Large intestine (tissue), 3 donors: ENCODE measurements at regions not wholly inside any gene's neighbourhood (a gene's known extent, or its start where the extent isn't known, plus 50 kb on each side); places are given as distances from the start of the nearest gene placed in this dataset.

Experiments
- DNase-seq, 2 donors: peaks; one replicate each; pipeline versions ENCODE4 v3.0.0 to v3.0.0-alpha.2; 2013
- H3K27ac ChIP-seq: one replicate; pipeline ENCODE4 v1.5.1; 2013; ENCODE audit warnings: low read length
- H3K27me3 ChIP-seq: 2 replicates; pipeline ENCODE4 v1.6.1; 2013; ENCODE audit warnings: low read length; ENCODE audit not compliant: control insufficient read depth, insufficient read depth
- H3K36me3 ChIP-seq: 2 replicates; pipeline ENCODE4 v1.6.1; 2013; ENCODE audit warnings: low read length; ENCODE audit not compliant: control insufficient read depth, insufficient read depth
- H3K4me1 ChIP-seq: one replicate; pipeline ENCODE4 v1.6.1; 2013; ENCODE audit warnings: low read length; ENCODE audit not compliant: control insufficient read depth, insufficient read depth
- H3K4me3 ChIP-seq: one replicate; pipeline ENCODE4 v1.5.1; 2013; ENCODE audit warnings: low read length
- H3K9me3 ChIP-seq: one replicate; pipeline ENCODE4 v1.6.1; 2013; ENCODE audit warnings: mild to moderate bottlenecking, low read depth, low read length, moderate library complexity; ENCODE audit not compliant: control insufficient read depth
- WGBS: methylation state at CpG from one replicate; pipeline ENCODE4 v1.1.5; 2013; ENCODE audit warnings: low lambda C conversion rate; ENCODE audit not compliant: insufficient coverage; 5-methylcytosine and 5-hydroxymethylcytosine counted together

DNA sequence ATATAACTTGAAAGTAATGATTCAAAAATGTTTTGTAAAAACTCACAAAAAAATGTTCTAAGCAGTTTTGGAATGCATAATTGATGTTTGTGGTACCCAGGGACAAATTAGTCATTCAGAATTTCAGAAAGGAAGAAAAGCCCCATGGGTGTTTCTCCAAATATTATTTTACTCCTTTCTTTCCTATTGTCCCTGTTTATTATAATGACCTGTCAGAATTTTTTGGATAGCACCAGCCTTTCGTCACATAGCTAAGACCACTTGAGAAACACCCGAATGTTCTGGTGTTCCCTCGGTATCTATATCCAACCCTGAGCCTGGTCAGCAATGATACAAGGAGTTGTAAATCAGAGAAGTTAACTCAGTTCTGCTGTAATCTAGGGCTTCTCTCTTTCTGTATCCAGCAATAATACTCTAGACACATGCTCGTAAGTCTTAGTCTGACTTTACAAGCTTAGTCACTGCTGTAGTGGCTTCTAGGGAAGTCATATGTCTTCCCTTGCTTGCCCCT is 64.8 kb upstream of the MEOX2 start:
- no peak overlapping the region for H3K4me3 ChIP-seq
- H3K36me3 ChIP-seq = no peaks in the 10 kb centered on the region
- DNase-seq = no peak
- WGBS = no CpG with 5 or more reads among the region's 4 CpGs
- no peaks in the 10 kb centered on the region for H3K4me1 ChIP-seq
- no peaks in the 10 kb centered on the region for H3K27me3 ChIP-seq
- H3K9me3 ChIP-seq = no peaks in the 10 kb centered on the region
- no peak overlapping the region for H3K27ac ChIP-seq

DNA sequence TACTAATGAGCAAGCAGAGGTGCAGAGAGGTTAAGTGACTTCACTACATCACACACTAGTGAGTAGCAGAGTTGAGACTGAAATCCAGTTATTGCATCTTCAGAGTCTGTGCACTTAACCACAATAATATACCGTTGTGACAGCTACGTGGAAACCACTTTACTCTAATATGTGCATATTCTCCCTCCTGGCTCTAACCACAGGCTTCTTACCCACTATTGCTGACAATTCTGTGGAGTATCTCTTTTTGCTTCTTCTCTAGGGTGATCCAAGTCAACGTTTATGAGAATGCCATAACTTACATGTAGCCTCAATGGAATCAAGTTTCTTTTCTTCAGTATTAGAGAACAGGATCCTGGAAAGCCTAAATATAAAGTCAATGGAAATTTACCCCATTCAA is 64.2 kb upstream of the MEOX2 start:
- Histone ChIP-seq H3K4me1 (no peaks in the 10 kb centered on the region), H3K9me3 (no peaks in the 10 kb centered on the region), H3K36me3 (no peaks in the 10 kb centered on the region), H3K4me3 (no peak overlapping the region), H3K27ac (no peak overlapping the region), H3K27me3 (no peaks in the 10 kb centered on the region)
- no peak for DNase-seq
- WGBS = no CpG with 5 or more reads among the region's 3 CpGs

DNA sequence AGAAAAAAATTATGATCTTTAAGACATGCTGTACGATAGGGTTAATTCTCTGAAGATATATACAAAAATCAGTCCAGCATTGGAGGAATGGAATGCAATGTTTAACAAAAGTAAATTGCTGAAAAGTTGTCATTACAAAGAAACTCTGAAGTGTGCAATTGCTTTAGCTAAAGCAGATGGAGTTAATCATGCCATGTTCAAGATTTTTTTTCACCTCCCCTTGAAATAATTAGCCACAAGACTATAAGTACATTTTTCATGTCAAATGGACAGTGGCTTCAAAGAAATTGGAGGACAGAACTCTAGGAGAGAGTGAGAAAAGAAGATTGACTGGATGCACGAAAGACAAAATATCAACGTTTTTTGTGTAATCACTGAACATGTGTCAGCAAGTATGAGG is 63.1 kb upstream of the MEOX2 start:
- no peak for DNase-seq
- no peak overlapping the region for H3K4me3 ChIP-seq
- H3K9me3 ChIP-seq = no peaks in the 10 kb centered on the region
- no peak overlapping the region for H3K27ac ChIP-seq
- WGBS = 67% methylated on average over 1 of the region's 3 CpGs
- no peaks in the 10 kb centered on the region for H3K27me3 ChIP-seq
- no peaks in the 10 kb centered on the region for H3K4me1 ChIP-seq
- H3K36me3 ChIP-seq = no peaks in the 10 kb centered on the region

DNA sequence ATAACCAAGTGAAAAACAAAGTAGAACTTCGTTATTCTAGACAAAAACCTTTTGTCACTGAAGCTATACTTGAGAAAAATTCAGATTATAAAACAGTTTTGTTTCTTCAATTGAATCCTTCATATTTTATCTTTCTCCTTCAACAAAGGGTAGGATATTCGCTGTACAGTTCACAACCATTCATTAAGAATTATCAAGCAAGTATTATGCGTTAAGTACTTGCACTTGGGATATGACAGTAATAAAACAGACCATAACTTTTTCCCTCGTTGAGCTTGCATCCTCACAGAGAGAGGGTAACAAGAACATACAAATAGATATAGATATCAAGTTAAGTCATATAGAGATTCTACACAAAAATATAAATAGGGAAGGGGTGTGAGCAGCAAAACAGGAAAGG is 61.2 kb upstream of the MEOX2 start:
- H3K27ac ChIP-seq = no peak overlapping the region
- 100% methylated on average over 1 of the region's 4 CpGs for WGBS

DNA sequence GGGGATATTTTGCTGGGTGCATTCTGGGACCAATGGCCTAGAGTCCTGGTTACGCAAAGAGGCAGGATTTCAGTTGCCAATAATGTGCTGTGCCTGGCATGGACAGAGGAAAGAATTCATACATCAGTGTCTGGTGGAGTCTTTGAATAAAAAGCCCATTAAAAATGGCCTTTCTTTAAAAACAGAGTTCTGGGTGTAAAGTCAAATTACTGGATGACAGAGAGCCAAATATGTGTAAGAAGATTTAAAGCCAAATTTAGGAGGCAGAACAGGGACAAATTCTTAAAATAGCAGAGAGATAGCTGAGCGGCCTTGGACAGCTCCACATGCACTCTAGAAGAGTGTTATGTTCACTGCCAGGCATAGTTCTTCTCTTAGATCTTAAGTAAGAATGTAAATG is 60.8 kb upstream of the MEOX2 start:
- no peaks in the 10 kb centered on the region for H3K36me3 ChIP-seq
- no peaks in the 10 kb centered on the region for H3K4me1 ChIP-seq
- H3K27ac ChIP-seq = no peak overlapping the region
- no peaks in the 10 kb centered on the region for H3K27me3 ChIP-seq
- WGBS = 80% methylated on average over 1 of the region's 2 CpGs
- no peaks in the 10 kb centered on the region for H3K9me3 ChIP-seq
- H3K4me3 ChIP-seq = no peak overlapping the region
- no peak for DNase-seq

More for the DNA sequence above, 61.2 kb upstream of the MEOX2 start:
- H3K9me3 ChIP-seq = no peaks in the 10 kb centered on the region
- no peak overlapping the region for H3K4me3 ChIP-seq
- H3K36me3 ChIP-seq = no peaks in the 10 kb centered on the region
- no peak for DNase-seq
- no peaks in the 10 kb centered on the region for H3K4me1 ChIP-seq
- H3K27me3 ChIP-seq = no peaks in the 10 kb centered on the region

DNA sequence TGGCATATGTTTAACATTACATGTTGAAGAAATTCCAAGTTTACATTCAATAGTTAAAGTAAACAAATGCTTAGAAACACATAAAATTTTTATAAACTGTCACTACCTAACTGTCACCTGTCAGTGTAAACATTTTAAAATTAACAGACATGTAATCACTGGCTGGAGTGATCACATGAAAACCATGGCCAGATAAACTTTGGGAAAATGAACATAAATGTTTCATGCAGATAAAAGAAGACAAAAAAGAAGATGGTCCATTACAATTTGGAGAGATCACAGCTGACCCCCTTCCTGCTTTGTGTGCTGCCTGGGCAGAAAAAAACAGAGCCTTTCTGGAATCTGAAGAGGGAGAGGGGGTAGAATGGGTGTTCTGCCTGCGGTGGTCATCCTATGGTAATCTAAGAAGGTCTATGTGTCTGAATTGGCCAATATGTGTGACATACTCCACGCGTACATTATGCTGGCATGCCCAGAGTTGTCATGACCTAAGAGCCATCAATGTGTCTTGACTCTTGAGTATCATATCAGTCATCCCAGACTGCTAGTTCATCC is 57.5 kb upstream of the MEOX2 start:
- Histone ChIP-seq H3K36me3 (no peaks in the 10 kb centered on the region), H3K4me1 (no peaks in the 10 kb centered on the region), H3K27me3 (no peaks in the 10 kb centered on the region), H3K4me3 (no peak overlapping the region), H3K9me3 (no peaks in the 10 kb centered on the region), H3K27ac (no peak overlapping the region)
- DNase-seq = no peak
- 100% methylated on average over 2 of the region's 3 CpGs for WGBS

DNA sequence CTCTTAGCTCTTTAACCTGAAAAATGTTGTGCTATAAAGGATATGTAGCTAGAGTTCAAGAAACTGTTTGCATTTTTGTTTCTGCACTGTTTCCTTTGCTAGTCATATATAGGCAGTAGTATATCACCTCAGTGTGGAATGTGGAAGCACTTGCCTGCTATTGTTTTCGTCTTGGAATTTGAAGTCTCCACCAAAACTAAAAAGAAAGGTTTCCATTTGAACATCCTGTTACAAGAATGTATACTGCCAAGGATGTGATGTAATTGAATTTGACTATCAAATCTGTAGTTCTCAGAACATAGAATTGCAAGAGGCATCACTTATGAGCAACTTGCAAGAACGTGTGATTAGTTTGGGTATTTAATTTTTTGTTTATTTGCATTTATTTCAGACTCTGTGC is 51.1 kb upstream of the MEOX2 start:
- Histone ChIP-seq H3K4me1 (no peaks in the 10 kb centered on the region), H3K9me3 (no peaks in the 10 kb centered on the region), H3K36me3 (no peaks in the 10 kb centered on the region), H3K27me3 (no peaks in the 10 kb centered on the region), H3K4me3 (no peak overlapping the region), H3K27ac (no peak overlapping the region)
- no peak for DNase-seq
- WGBS = 88% methylated on average over 1 of the region's 2 CpGs
